Gastroesophageal sphincter (tissue), 3 donors: ENCODE measurements at regions not wholly inside any gene's neighbourhood (a gene's known extent, or its start where the extent isn't known, plus 50 kb on each side); places are given as distances from the start of the nearest gene placed in this dataset.

Experiments
- CTCF ChIP-seq, 4 experiments: fragments of 200-600 bp in 2 of 4; fragments of 450-650 bp in 2 of 4; sonication (generic) in 1 of 4; IDR thresholded peaks; one replicate each; pipeline ENCODE4 v1.5.1; 2017 to 2019; ENCODE audit warnings: antibody characterized with exemption in 4 of 4, mild to moderate bottlenecking in 2 of 4, moderate library complexity in 2 of 4
- EP300 ChIP-seq: sonication (generic); formaldehyde crosslinking; IDR thresholded peaks from one replicate; pipeline ENCODE4 v1.6.1; 2017; ENCODE audit warnings: antibody characterized with exemption, mild to moderate bottlenecking
- POLR2A ChIP-seq, 2 donors: fragments of 450-650 bp; IDR thresholded peaks; one replicate each; pipeline ENCODE4 v1.6.1; 2017; ENCODE audit warnings: antibody characterized with exemption in 2 of 2, mild to moderate bottlenecking in 2 of 2, moderate library complexity in 1 of 2
- POLR2AphosphoS5 ChIP-seq: sonication (generic); formaldehyde crosslinking; IDR thresholded peaks from one replicate; pipeline ENCODE4 v1.6.1; 2017; ENCODE audit warnings: antibody characterized with exemption

DNA sequence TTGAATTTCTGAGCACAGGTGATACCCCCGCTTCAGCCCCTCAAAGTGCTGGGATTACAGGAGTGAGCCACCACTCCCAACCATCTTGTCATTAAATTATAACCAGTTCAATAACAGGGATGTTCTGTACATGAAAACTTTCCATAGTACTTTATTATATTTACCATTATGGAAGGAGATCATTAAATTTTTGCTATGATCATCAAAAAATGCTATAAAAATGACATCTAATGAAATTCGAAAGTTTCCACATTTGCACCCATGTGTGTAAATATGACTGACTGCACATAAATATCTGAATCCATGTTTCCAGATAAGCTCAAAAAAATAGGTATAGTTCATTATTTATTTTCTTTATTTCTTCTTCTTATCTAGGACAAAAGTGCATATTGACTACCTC is 182.6 kb downstream of the FBXO8 start:
- TF ChIP-seq CTCF (IDR thresholded peaks at IDR 0.05) (no peak), POLR2AphosphoS5 (no peak), EP300 (no peak), POLR2A (IDR thresholded peaks at IDR 0.05) (no peak)
